ENCODE measurements at regions not wholly inside any gene's neighbourhood (a gene's known extent, or its start where the extent isn't known, plus 50 kb on each side); places are given as distances from the start of the nearest gene placed in this dataset.

- Histone ChIP-seq H3K4me3 (ENCODE audit: low read depth, low read length, poor library complexity, severe bottlenecking) (no peak overlapping the region), H4K20me1 (ENCODE audit: insufficient read depth, low read length) (no peaks in the 10 kb centered on the region), H3K9me2 (ENCODE audit: insufficient read depth, low read length) (no peaks in the 10 kb centered on the region; the same call in 1 of the 2 replicates), H3K9me3 (ENCODE audit: low read length) (no peaks in the 10 kb centered on the region), H3K4me1 (ENCODE audit: insufficient read depth, low read length, poor library complexity, severe bottlenecking) (no peaks in the 10 kb centered on the region), H2AFZ (ENCODE audit: low read length) (no peak overlapping the region), H3K79me2 (ENCODE audit: insufficient read depth, low read depth, low read length) (no peaks in the 10 kb centered on the region), H3K36me3 (ENCODE audit: insufficient read depth, low read length) (no peaks in the 10 kb centered on the region), H3K4me2 (ENCODE audit: low read length) (no peak overlapping the region), H3K27ac (ENCODE audit: low read depth, low read length, poor library complexity, severe bottlenecking) (no peak overlapping the region)
- intact Hi-C loops (cut with micrococcal nuclease; ENCODE audit: unreplicated experiment) = no loop called here
- ChIA-PET POLR2A (interaction anchor here (1.0 kb wide), 1 partner anchor 19 kb away, joined by 3 read pairs; no protein-coding TSS in a partner anchor), CTCF (ENCODE audit: unreplicated experiment) (no interaction called here)
- no TSS peak for BruUV-seq (replicated peaks)
- DNase-seq (ENCODE audit: low spot score) = no peak
- no peak for TF ChIP-seq EZH2phosphoT487 (IDR thresholded peaks at IDR 0.05; ENCODE audit: borderline replicate concordance, low read depth, low read length)
- TF ChIP-seq, protein P1, sequence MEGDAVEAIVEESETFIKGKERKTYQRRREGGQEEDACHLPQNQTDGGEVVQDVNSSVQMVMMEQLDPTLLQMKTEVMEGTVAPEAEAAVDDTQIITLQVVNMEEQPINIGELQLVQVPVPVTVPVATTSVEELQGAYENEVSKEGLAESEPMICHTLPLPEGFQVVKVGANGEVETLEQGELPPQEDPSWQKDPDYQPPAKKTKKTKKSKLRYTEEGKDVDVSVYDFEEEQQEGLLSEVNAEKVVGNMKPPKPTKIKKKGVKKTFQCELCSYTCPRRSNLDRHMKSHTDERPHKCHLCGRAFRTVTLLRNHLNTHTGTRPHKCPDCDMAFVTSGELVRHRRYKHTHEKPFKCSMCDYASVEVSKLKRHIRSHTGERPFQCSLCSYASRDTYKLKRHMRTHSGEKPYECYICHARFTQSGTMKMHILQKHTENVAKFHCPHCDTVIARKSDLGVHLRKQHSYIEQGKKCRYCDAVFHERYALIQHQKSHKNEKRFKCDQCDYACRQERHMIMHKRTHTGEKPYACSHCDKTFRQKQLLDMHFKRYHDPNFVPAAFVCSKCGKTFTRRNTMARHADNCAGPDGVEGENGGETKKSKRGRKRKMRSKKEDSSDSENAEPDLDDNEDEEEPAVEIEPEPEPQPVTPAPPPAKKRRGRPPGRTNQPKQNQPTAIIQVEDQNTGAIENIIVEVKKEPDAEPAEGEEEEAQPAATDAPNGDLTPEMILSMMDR (conservative IDR thresholded peaks at IDR 0.05; ENCODE audit: low read length) = no peak
Observed at GRCh38 chr5:29230591-29230990, 1962.9 kb upstream of the CDH6 start.

- Histone ChIP-seq H3K4me2 (ENCODE audit: low read length) (no peak overlapping the region), H3K9me2 (ENCODE audit: insufficient read depth, low read length) (no peaks in the 10 kb centered on the region; the same call in 1 of the 2 replicates), H3K9me3 (ENCODE audit: low read length) (no peaks in the 10 kb centered on the region), H2AFZ (ENCODE audit: low read length) (no peak overlapping the region), H3K4me3 (ENCODE audit: low read depth, low read length, poor library complexity, severe bottlenecking) (no peak overlapping the region), H4K20me1 (ENCODE audit: insufficient read depth, low read length) (no peaks in the 10 kb centered on the region), H3K79me2 (ENCODE audit: insufficient read depth, low read depth, low read length) (no peaks in the 10 kb centered on the region), H3K36me3 (ENCODE audit: insufficient read depth, low read length) (no peaks in the 10 kb centered on the region), H3K4me1 (ENCODE audit: insufficient read depth, low read length, poor library complexity, severe bottlenecking) (no peaks in the 10 kb centered on the region), H3K27ac (ENCODE audit: low read depth, low read length, poor library complexity, severe bottlenecking) (no peak overlapping the region)
- TF ChIP-seq EZH2phosphoT487 (IDR thresholded peaks at IDR 0.05; ENCODE audit: borderline replicate concordance, low read depth, low read length) = no peak
- TF ChIP-seq, protein P1 (conservative IDR thresholded peaks at IDR 0.05; ENCODE audit: low read length) = no peak
- intact Hi-C loops (cut with micrococcal nuclease; ENCODE audit: unreplicated experiment) = no loop called here
- ChIA-PET CTCF (ENCODE audit: unreplicated experiment) (no interaction called here), POLR2A (no interaction called here)
- no peak for DNase-seq (ENCODE audit: low spot score)
- BruUV-seq (replicated peaks) = no TSS peak
Observed at GRCh38 chr5:29229461-29229860, 1964.0 kb upstream of the CDH6 start.

- H2AFZ ChIP-seq (ENCODE audit: low read length) = no peak overlapping the region
- CTCF ChIA-PET (ENCODE audit: unreplicated experiment) = no interaction called here
- H3K9me2 ChIP-seq (ENCODE audit: insufficient read depth, low read length) = no peaks in the 10 kb centered on the region
- no peaks in the 10 kb centered on the region for H4K20me1 ChIP-seq (ENCODE audit: insufficient read depth, low read length)
- H3K4me3 ChIP-seq (ENCODE audit: low read depth, low read length, poor library complexity, severe bottlenecking) = no peak overlapping the region
- no TSS peak for BruUV-seq (replicated peaks)
- H3K4me1 ChIP-seq (ENCODE audit: insufficient read depth, low read length, poor library complexity, severe bottlenecking) = no peaks in the 10 kb centered on the region
- H3K27ac ChIP-seq (ENCODE audit: low read depth, low read length, poor library complexity, severe bottlenecking) = no peak overlapping the region
- no peaks in the 10 kb centered on the region for H3K36me3 ChIP-seq (ENCODE audit: insufficient read depth, low read length)
- no peaks in the 10 kb centered on the region for H3K79me2 ChIP-seq (ENCODE audit: insufficient read depth, low read depth, low read length)
- POLR2A ChIA-PET = interaction anchor here (0.5 to 1.0 kb wide), 3 partner anchors 10 to 522 kb away, joined by 3 read pairs; no protein-coding TSS in a partner anchor
- no peaks in the 10 kb centered on the region for H3K9me3 ChIP-seq (ENCODE audit: low read length)
- TF ChIP-seq EZH2phosphoT487 (IDR thresholded peaks at IDR 0.05; ENCODE audit: borderline replicate concordance, low read depth, low read length) = no peak
- TF ChIP-seq, protein P1 (conservative IDR thresholded peaks at IDR 0.05; ENCODE audit: low read length) = no peak
- H3K4me2 ChIP-seq (ENCODE audit: low read length) = no peak overlapping the region
- intact Hi-C loops (cut with micrococcal nuclease; ENCODE audit: unreplicated experiment) = no loop called here
- DNase-seq (ENCODE audit: low spot score) = no peak
Observed at GRCh38 chr5:29218138-29218537, 1975.3 kb upstream of the CDH6 start.

Data from OCI-LY7 (cell line).